ENCODE measurements at regions not wholly inside any gene's neighbourhood (a gene's known extent, or its start where the extent isn't known, plus 50 kb on each side); places are given as distances from the start of the nearest gene placed in this dataset.

DNA sequence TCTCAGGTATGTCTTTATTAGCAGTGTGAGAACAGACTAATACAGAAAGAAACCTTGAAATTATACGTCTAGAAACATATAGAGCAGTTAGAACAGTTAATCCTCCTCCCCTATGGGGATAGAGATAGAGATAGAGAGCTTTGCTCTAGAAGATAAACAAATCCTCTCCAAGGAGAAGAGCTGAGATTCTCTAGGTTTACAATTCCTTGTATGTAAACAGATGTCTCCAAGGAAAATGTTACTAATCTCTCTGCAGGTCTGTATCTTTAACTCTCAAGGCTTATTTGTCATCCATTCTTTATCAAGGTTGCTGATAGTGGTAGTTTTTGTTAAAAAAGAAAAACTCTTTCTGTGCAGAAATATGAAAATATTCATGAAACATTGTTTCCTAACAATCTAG is 282.1 kb upstream of the GIMD1 start:
- Histone ChIP-seq H3K4me3 (no peak overlapping the region), H3K27ac (no peak overlapping the region), H3K4me1 (no peaks in the 10 kb centered on the region), H3K9me3 (no peaks in the 10 kb centered on the region), H3K27me3 (no peaks in the 10 kb centered on the region), H3K36me3 (no peaks in the 10 kb centered on the region)
- WGBS, 2 donors = 28 to 66% methylated on average over 1 of the region's 1 CpG
- TF ChIP-seq POLR2AphosphoS5 (IDR thresholded peaks at IDR 0.05) (no peak), POLR2A (IDR thresholded peaks at IDR 0.05) (no peak), EP300 (IDR thresholded peaks at IDR 0.05) (no peak)
- TF ChIP-seq, protein P1, sequence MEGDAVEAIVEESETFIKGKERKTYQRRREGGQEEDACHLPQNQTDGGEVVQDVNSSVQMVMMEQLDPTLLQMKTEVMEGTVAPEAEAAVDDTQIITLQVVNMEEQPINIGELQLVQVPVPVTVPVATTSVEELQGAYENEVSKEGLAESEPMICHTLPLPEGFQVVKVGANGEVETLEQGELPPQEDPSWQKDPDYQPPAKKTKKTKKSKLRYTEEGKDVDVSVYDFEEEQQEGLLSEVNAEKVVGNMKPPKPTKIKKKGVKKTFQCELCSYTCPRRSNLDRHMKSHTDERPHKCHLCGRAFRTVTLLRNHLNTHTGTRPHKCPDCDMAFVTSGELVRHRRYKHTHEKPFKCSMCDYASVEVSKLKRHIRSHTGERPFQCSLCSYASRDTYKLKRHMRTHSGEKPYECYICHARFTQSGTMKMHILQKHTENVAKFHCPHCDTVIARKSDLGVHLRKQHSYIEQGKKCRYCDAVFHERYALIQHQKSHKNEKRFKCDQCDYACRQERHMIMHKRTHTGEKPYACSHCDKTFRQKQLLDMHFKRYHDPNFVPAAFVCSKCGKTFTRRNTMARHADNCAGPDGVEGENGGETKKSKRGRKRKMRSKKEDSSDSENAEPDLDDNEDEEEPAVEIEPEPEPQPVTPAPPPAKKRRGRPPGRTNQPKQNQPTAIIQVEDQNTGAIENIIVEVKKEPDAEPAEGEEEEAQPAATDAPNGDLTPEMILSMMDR (IDR thresholded peaks at IDR 0.05) = no peak
- DNase-seq (no peak), ATAC-seq (ENCODE audit: low FRiP score in 2 of 2) (no peak)

- Histone ChIP-seq H3K9me3 (no peaks in the 10 kb centered on the region), H3K27me3 (no peaks in the 10 kb centered on the region), H3K36me3 (no peaks in the 10 kb centered on the region), H3K4me3 (no peak overlapping the region), H3K27ac (no peak overlapping the region), H3K4me1 (no peaks in the 10 kb centered on the region)
- ATAC-seq (ENCODE audit: low FRiP score in 2 of 2) = no peak
- TF ChIP-seq POLR2A (IDR thresholded peaks at IDR 0.05) (no peak), EP300 (IDR thresholded peaks at IDR 0.05) (no peak), POLR2AphosphoS5 (IDR thresholded peaks at IDR 0.05) (no peak)
- TF ChIP-seq, protein P1 (IDR thresholded peaks at IDR 0.05) = no peak
- DNase-seq = no peak
These were observed 278.9 kb upstream of the GIMD1 start for GRCh38 chr4:106647451-106647850.

DNA sequence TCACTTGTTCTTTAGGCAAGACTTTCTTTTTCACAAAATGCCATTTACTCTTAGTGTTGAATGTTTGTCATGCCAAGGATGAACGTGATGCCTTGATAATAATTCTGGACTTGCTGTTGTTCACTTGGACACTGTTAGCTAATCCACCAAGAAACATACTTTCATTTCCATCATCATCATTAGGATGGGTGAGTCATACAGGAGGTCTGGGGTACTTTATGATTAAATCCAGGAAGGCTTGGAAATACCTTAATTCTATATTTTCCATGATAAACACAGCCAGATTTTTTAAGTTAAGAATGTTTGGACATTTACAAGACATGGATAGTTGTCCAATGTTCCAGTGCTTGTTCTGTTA is 260.7 kb upstream of the GIMD1 start:
- 59% methylated on average over 1 of the region's 1 CpG for WGBS, 2 donors
- no peak overlapping the region for H3K4me3 ChIP-seq
- TF ChIP-seq EP300 (IDR thresholded peaks at IDR 0.05) (no peak), POLR2A (IDR thresholded peaks at IDR 0.05) (no peak), POLR2AphosphoS5 (IDR thresholded peaks at IDR 0.05) (no peak)
- TF ChIP-seq, protein P1 (IDR thresholded peaks at IDR 0.05) = no peak
- H3K4me1 ChIP-seq = no peaks in the 10 kb centered on the region
- no peak overlapping the region for H3K27ac ChIP-seq
- H3K27me3 ChIP-seq = no peaks in the 10 kb centered on the region
- DNase-seq = no peak
- no peak for ATAC-seq (ENCODE audit: low FRiP score in 2 of 2)
- H3K9me3 ChIP-seq = no peaks in the 10 kb centered on the region
- no peaks in the 10 kb centered on the region for H3K36me3 ChIP-seq

GRCh38 chr4:106628586-106629267 is 260.1 kb upstream of the GIMD1 start:
- ATAC-seq (ENCODE audit: low FRiP score in 2 of 2) (no peak), DNase-seq (no peak)
- 61 to 71% methylated on average over 4 of the region's 4 CpGs for WGBS, 2 donors
- Histone ChIP-seq H3K27ac (no peak overlapping the region), H3K9me3 (no peaks in the 10 kb centered on the region), H3K4me1 (no peaks in the 10 kb centered on the region), H3K27me3 (no peaks in the 10 kb centered on the region), H3K36me3 (no peaks in the 10 kb centered on the region), H3K4me3 (no peak overlapping the region)
- TF ChIP-seq POLR2AphosphoS5 (IDR thresholded peaks at IDR 0.05) (no peak), EP300 (IDR thresholded peaks at IDR 0.05) (no peak), POLR2A (IDR thresholded peaks at IDR 0.05) (no peak)
- TF ChIP-seq, protein P1 (IDR thresholded peaks at IDR 0.05) = no peak

- no peak overlapping the region for H3K4me3 ChIP-seq
- WGBS, 2 donors = 86 to 88% methylated on average over 3 of the region's 3 CpGs
These were observed 258.5 kb upstream of the GIMD1 start for GRCh38 chr4:106627051-106627450.

More at GRCh38 chr4:106627051-106627450, 258.5 kb upstream of the GIMD1 start:
- Histone ChIP-seq H3K36me3 (no peaks in the 10 kb centered on the region), H3K4me1 (no peaks in the 10 kb centered on the region), H3K9me3 (no peaks in the 10 kb centered on the region), H3K27ac (no peak overlapping the region), H3K27me3 (no peaks in the 10 kb centered on the region)
- DNase-seq = no peak
- no peak for TF ChIP-seq EP300 (IDR thresholded peaks at IDR 0.05)
- TF ChIP-seq, protein P1 (IDR thresholded peaks at IDR 0.05) = no peak
- no peak for TF ChIP-seq POLR2A (IDR thresholded peaks at IDR 0.05)
- TF ChIP-seq POLR2AphosphoS5 (IDR thresholded peaks at IDR 0.05) = no peak
- no peak for ATAC-seq (ENCODE audit: low FRiP score in 2 of 2)

Data from upper lobe of left lung (tissue), 6 donors.